ENCODE measurements at regions not wholly inside any gene's neighbourhood (a gene's known extent, or its start where the extent isn't known, plus 50 kb on each side); places are given as distances from the start of the nearest gene placed in this dataset.

GRCh38 chr15:96524676-96525417 is 194.3 kb downstream of the NR2F2 start:
- TF ChIP-seq, protein P1, sequence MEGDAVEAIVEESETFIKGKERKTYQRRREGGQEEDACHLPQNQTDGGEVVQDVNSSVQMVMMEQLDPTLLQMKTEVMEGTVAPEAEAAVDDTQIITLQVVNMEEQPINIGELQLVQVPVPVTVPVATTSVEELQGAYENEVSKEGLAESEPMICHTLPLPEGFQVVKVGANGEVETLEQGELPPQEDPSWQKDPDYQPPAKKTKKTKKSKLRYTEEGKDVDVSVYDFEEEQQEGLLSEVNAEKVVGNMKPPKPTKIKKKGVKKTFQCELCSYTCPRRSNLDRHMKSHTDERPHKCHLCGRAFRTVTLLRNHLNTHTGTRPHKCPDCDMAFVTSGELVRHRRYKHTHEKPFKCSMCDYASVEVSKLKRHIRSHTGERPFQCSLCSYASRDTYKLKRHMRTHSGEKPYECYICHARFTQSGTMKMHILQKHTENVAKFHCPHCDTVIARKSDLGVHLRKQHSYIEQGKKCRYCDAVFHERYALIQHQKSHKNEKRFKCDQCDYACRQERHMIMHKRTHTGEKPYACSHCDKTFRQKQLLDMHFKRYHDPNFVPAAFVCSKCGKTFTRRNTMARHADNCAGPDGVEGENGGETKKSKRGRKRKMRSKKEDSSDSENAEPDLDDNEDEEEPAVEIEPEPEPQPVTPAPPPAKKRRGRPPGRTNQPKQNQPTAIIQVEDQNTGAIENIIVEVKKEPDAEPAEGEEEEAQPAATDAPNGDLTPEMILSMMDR (IDR thresholded peaks at IDR 0.05 in 2 of 3, conservative IDR thresholded peaks at IDR 0.05 in 1 of 3; ENCODE audit: insufficient read depth in 2 of 3, low read depth in 1 of 3, low read length in 3 of 3), result no peak
- TF ChIP-seq JUN (IDR thresholded peaks at IDR 0.05; ENCODE audit: borderline replicate concordance, low read depth, low read length), result no peak
- TF ChIP-seq JUN (CRISPR knock-in tag; IDR thresholded peaks at IDR 0.05; ENCODE audit: borderline replicate concordance), result no peak
- no peak for TF ChIP-seq ZZZ3 (IDR thresholded peaks at IDR 0.05)

Data from K562 (cell line).